Thyroid gland (tissue), 4 donors: ENCODE measurements at regions not wholly inside any gene's neighbourhood (a gene's known extent, or its start where the extent isn't known, plus 50 kb on each side); places are given as distances from the start of the nearest gene placed in this dataset.

Experiments used
- POLR2A ChIP-seq, 2 donors: fragments of 450-650 bp; IDR thresholded peaks; one replicate each; pipeline ENCODE4 v1.6.1; 2017; ENCODE audit warnings: antibody characterized with exemption in 2 of 2, mild to moderate bottlenecking in 2 of 2, moderate library complexity in 1 of 2
- TF ChIP-seq, protein P1 (sequence below), 6 experiments: fragments of 200-600 bp in 3 of 6; fragments of 450-650 bp in 3 of 6; sonication (generic) in 3 of 6; IDR thresholded peaks; one replicate each; pipeline ENCODE4 v1.5.1; 2016 to 2019; ENCODE audit warnings: antibody characterized with exemption in 6 of 6, mild to moderate bottlenecking in 2 of 6, inconsistent platforms in 1 of 6, moderate library complexity in 1 of 6

DNA sequence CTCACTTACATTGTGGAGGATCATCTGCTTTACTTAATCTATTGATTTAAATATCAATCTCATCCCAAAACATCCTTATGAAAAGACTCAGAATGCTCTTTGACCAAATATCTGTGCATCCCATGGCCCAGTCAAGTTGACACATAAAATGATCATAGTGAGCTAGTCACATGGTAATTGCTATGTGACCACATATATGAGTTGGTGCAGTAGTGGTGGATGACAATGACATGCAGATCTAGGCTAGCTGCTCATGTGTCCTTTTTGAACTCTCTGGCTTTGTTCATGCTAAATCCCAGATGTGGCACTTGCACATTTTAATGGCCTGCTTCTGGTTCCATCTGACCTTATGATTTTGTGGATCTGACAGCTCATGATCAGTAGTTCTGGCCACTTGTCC, 156.2 kb downstream of the NFKBIZ start:
- no peak for TF ChIP-seq POLR2A (IDR thresholded peaks at IDR 0.05)
- TF ChIP-seq, protein P1, sequence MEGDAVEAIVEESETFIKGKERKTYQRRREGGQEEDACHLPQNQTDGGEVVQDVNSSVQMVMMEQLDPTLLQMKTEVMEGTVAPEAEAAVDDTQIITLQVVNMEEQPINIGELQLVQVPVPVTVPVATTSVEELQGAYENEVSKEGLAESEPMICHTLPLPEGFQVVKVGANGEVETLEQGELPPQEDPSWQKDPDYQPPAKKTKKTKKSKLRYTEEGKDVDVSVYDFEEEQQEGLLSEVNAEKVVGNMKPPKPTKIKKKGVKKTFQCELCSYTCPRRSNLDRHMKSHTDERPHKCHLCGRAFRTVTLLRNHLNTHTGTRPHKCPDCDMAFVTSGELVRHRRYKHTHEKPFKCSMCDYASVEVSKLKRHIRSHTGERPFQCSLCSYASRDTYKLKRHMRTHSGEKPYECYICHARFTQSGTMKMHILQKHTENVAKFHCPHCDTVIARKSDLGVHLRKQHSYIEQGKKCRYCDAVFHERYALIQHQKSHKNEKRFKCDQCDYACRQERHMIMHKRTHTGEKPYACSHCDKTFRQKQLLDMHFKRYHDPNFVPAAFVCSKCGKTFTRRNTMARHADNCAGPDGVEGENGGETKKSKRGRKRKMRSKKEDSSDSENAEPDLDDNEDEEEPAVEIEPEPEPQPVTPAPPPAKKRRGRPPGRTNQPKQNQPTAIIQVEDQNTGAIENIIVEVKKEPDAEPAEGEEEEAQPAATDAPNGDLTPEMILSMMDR (IDR thresholded peaks at IDR 0.05): no peak
